GM12878 (cell line): ENCODE measurements at regions not wholly inside any gene's neighbourhood (a gene's known extent, or its start where the extent isn't known, plus 50 kb on each side); places are given as distances from the start of the nearest gene placed in this dataset.

Source experiments
- EZH2 ChIP-seq: IDR thresholded peaks from 2 replicates; pipeline ENCODE4 v1.6.1; 2012; ENCODE audit warnings: low read depth, mild to moderate bottlenecking, control low read depth, inconsistent platforms, low read length, borderline replicate concordance; ENCODE audit not compliant: control insufficient read depth
- NR2C2 ChIP-seq: IDR thresholded peaks from 2 replicates; pipeline ENCODE4 v1.6.1; 2011; ENCODE audit warnings: borderline replicate concordance, low read depth; ENCODE audit not compliant: control insufficient read depth, insufficient read length

- TF ChIP-seq EZH2 (no peak), NR2C2 (no peak)
Measured at GRCh38 chr3:22977650-22978289, 225.4 kb upstream of the UBE2E2 start.
